Spleen (tissue), 7 donors: ENCODE measurements at regions not wholly inside any gene's neighbourhood (a gene's known extent, or its start where the extent isn't known, plus 50 kb on each side); places are given as distances from the start of the nearest gene placed in this dataset.

Experiments used
- CTCF ChIP-seq, 11 experiments: fragments of 200-600 bp in 7 of 11; fragments of 450-650 bp in 4 of 11; sonication (generic) in 4 of 11; IDR thresholded peaks in 8 of 11; conservative IDR thresholded peaks in 3 of 11; 1 replicate in 7 of 11; 2 replicates in 4 of 11; pipeline versions ENCODE4 v1.4.0 to v1.8.0; 2016 to 2021; ENCODE audit warnings: antibody characterized with exemption in 11 of 11, inconsistent platforms in 4 of 11, mild to moderate bottlenecking in 1 of 11
- POLR2A ChIP-seq, 3 donors: fragments of 450-650 bp; IDR thresholded peaks; one replicate each; pipeline ENCODE4 v1.5.1; 2017; ENCODE audit warnings: antibody characterized with exemption in 3 of 3, mild to moderate bottlenecking in 1 of 3
- POLR2AphosphoS5 ChIP-seq, 3 donors: sonication (generic); formaldehyde crosslinking; IDR thresholded peaks; one replicate each; pipeline ENCODE4 v1.5.1; 2017; ENCODE audit warnings: antibody characterized with exemption in 3 of 3
- donor health status: DM: no; HTN: no; CAD: no; lungs with moderate emphysema.
- donor health status: DM: no; HTN: no; CAD: no.
- donor health status: DM: no; HTN: no; CAD: no.

DNA sequence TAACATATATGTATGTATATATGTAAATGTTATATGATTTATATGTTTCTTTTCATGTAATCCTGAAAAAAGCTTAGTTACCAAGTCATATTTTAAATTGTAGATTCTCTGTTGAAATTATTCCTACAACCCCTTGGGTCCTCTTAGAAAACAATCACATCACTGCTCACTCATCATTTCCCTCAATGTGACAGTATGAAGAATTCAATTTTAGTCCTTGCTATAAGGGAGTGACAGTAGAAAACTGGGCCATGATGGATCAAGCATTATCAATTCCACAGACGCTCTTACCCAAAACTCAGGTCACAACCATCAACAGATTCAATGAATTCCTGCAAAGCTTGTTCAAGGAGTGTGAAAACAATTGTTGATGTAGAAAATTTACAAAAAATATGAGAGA, 1389.5 kb upstream of the ACVR2A start:
- TF ChIP-seq CTCF (IDR thresholded peaks at IDR 0.05 in 8 of 11, conservative IDR thresholded peaks at IDR 0.05 in 3 of 11) (no peak), POLR2AphosphoS5 (IDR thresholded peaks at IDR 0.05) (no peak), POLR2A (IDR thresholded peaks at IDR 0.05) (no peak)
